ENCODE measurements at regions not wholly inside any gene's neighbourhood (a gene's known extent, or its start where the extent isn't known, plus 50 kb on each side); places are given as distances from the start of the nearest gene placed in this dataset.

GRCh38 chr4:53928825-53929224, 135.6 kb downstream of the CHIC2 start:
- ATAC-seq (ENCODE audit: low read depth) = no peak
- no peaks in the 10 kb centered on the region for H3K36me3 Mint-ChIP-seq (ENCODE audit: low read depth)
- no peak for DNase-seq
- H3K9me3 Mint-ChIP-seq = no peaks in the 10 kb centered on the region
- CTCF ChIA-PET = interaction anchor here (4.2 kb wide), 1 partner anchor 305 kb away, joined by 51 read pairs; no protein-coding TSS in a partner anchor
- no peaks in the 10 kb centered on the region for H3K4me1 Mint-ChIP-seq
- no peak overlapping the region for H3K27ac Mint-ChIP-seq
- TF ChIP-seq, protein P1, sequence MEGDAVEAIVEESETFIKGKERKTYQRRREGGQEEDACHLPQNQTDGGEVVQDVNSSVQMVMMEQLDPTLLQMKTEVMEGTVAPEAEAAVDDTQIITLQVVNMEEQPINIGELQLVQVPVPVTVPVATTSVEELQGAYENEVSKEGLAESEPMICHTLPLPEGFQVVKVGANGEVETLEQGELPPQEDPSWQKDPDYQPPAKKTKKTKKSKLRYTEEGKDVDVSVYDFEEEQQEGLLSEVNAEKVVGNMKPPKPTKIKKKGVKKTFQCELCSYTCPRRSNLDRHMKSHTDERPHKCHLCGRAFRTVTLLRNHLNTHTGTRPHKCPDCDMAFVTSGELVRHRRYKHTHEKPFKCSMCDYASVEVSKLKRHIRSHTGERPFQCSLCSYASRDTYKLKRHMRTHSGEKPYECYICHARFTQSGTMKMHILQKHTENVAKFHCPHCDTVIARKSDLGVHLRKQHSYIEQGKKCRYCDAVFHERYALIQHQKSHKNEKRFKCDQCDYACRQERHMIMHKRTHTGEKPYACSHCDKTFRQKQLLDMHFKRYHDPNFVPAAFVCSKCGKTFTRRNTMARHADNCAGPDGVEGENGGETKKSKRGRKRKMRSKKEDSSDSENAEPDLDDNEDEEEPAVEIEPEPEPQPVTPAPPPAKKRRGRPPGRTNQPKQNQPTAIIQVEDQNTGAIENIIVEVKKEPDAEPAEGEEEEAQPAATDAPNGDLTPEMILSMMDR (IDR thresholded peaks at IDR 0.05) = no peak
- POLR2A ChIA-PET = no interaction called here
- peaks cover 7% of the 10 kb centered on the region for H3K27me3 Mint-ChIP-seq
- intact Hi-C loops (cut with micrococcal nuclease) = no loop called here
- no peak overlapping the region for H3K4me3 Mint-ChIP-seq

- H3K27ac Mint-ChIP-seq = no peak overlapping the region
- no peak for ATAC-seq (ENCODE audit: low read depth)
- H3K9me3 Mint-ChIP-seq = no peaks in the 10 kb centered on the region
- no peak for DNase-seq
- H3K36me3 Mint-ChIP-seq (ENCODE audit: low read depth) = no peaks in the 10 kb centered on the region
- ChIA-PET CTCF (no interaction called here), POLR2A (no interaction called here)
- H3K4me3 Mint-ChIP-seq = no peak overlapping the region
- H3K27me3 Mint-ChIP-seq = peaks cover 10% of the 10 kb centered on the region
- H3K4me1 Mint-ChIP-seq = no peaks in the 10 kb centered on the region
- TF ChIP-seq, protein P1 (IDR thresholded peaks at IDR 0.05) = no peak
- intact Hi-C loops (cut with micrococcal nuclease) = no loop called here
Observed at GRCh38 chr4:53925050-53925605, 139.3 kb downstream of the CHIC2 start.

DNA sequence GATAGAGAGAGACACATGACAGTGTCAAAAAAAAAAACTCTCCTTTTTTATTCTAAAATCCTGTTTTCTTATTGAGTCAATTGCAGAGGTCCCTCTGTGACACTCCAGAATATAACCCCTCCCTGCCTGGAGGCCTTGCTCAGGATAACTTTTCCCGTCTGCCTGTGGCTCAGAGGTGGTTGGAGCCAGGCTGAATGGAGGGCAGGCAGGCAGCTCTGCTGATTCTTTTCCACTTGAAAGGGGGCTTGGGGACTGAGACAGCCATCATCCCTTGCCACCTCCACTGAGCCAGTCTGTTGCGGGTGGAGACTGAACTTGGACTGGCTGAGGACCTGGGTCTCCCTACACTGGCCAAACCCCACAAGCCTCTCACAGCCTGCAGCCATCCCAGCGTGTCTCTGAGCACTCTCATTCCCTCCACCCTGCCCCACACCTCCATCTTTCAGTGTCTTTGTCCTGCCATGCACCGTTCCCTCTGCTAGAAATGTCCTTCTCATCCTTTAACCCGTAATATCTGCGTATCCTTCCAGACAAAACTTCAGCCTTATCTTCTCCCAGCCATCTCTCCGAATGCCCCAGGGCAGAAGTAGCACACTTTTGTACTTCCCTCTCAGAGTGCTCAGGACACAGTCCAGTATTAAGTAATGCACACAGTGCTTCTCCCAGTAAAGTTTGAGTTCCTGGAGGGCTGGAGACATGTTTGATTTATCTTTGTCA, 139.9 kb downstream of the CHIC2 start:
- no peaks in the 10 kb centered on the region for H3K36me3 Mint-ChIP-seq (ENCODE audit: low read depth)
- no peak overlapping the region for H3K27ac Mint-ChIP-seq
- DNase-seq = no peak
- H3K27me3 Mint-ChIP-seq = peaks cover 16% of the 10 kb centered on the region
- TF ChIP-seq, protein P1 (IDR thresholded peaks at IDR 0.05) = no peak
- no peak overlapping the region for H3K4me3 Mint-ChIP-seq
- intact Hi-C loops (cut with micrococcal nuclease) = no loop called here
- CTCF ChIA-PET = no interaction called here
- no peak for ATAC-seq (ENCODE audit: low read depth)
- POLR2A ChIA-PET = no interaction called here
- H3K9me3 Mint-ChIP-seq = no peaks in the 10 kb centered on the region
- no peaks in the 10 kb centered on the region for H3K4me1 Mint-ChIP-seq

DNA sequence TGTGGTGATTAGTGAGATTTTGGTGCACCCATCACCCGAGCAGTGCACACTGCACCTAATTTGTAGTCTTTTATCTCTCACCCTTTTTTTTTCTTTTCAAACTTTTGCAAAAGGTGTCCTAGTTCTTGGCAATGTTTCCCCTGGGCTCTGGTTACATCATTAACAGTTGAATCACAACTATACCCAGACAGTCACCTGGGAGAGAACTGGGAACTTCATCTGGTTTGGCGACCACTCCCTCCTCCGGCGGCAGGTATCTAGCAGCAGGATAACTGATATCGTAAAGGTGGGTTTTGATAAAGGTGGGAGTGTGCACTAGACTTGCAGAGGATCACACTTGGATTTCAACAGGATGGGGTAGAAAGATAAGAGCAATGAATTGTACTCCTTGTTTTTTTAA, 140.5 kb downstream of the CHIC2 start:
- peaks cover 17% of the 10 kb centered on the region for H3K27me3 Mint-ChIP-seq
- ChIA-PET POLR2A (no interaction called here), CTCF (no interaction called here)
- H3K27ac Mint-ChIP-seq = no peak overlapping the region
- H3K9me3 Mint-ChIP-seq = no peaks in the 10 kb centered on the region
- no peaks in the 10 kb centered on the region for H3K36me3 Mint-ChIP-seq (ENCODE audit: low read depth)
- intact Hi-C loops (cut with micrococcal nuclease) = no loop called here
- TF ChIP-seq, protein P1 (IDR thresholded peaks at IDR 0.05) = no peak
- no peak overlapping the region for H3K4me3 Mint-ChIP-seq
- DNase-seq = no peak
- ATAC-seq (ENCODE audit: low read depth) = no peak
- H3K4me1 Mint-ChIP-seq = no peaks in the 10 kb centered on the region

DNA sequence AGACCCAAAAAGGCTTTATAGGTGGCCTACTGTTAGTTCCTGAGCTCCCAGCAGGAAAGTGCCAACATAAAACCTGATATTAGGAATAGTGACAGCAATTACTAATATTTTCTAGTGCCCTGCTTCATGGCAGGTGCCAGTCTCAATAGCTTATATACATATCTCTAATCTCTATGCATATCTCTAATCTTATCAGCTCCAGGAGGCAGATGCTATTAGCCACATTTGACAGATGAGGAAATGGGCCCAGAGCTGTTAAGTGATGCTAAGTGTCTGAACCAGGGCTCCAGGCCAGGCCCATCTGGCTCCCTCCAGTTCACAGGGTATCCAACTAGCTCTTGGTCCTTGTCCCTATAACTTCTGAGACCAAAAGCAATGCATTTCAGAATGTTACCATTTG, 142.5 kb downstream of the CHIC2 start:
- TF ChIP-seq, protein P1 (IDR thresholded peaks at IDR 0.05) = no peak
- Mint-ChIP-seq H3K36me3 (ENCODE audit: low read depth) (no peaks in the 10 kb centered on the region), H3K4me3 (no peak overlapping the region), H3K27me3 (peaks cover 20% of the 10 kb centered on the region), H3K9me3 (no peaks in the 10 kb centered on the region), H3K27ac (no peak overlapping the region), H3K4me1 (no peaks in the 10 kb centered on the region)
- ATAC-seq (ENCODE audit: low read depth) (no peak), DNase-seq (no peak)
- intact Hi-C loops (cut with micrococcal nuclease) = no loop called here
- ChIA-PET CTCF (interaction anchor here (2.1 kb wide), 1 partner anchor 13 kb away, joined by 7 read pairs; no protein-coding TSS in a partner anchor), POLR2A (no interaction called here)
